ENCODE measurements at regions not wholly inside any gene's neighbourhood (a gene's known extent, or its start where the extent isn't known, plus 50 kb on each side); places are given as distances from the start of the nearest gene placed in this dataset.

DNA sequence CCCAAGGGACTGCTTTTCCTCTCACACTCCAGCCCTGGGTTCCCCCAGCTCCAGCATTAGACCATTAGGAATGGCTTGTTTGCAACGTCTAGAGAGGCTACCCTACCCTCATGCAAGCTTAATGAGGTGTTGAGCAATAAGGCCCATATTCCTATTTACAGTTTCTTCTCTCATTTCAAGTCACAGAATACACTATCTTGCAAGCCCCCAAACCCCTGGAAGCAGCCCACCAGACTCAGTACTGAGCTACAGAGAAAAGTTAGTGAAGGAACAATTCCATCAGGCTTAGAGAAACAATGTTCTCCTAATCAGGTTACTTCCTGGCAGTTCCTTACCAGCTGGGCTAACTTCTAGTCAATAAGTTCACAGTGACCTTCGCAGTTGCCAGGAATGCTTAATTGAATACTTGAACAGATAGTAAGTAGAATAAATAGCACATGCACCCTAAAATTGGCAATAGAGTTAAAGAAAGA is 606.5 kb upstream of the NOX3 start:
- no peaks in the 10 kb centered on the region for H3F3A ChIP-seq (ENCODE audit: insufficient read depth, low read length)
- no peaks in the 10 kb centered on the region for H4K20me1 ChIP-seq (ENCODE audit: insufficient read depth, low read length)
- no peaks in the 10 kb centered on the region for H3K9me2 ChIP-seq (replicated peaks; ENCODE audit: insufficient read depth, low read length)
- no peak overlapping the region for H3K4me3 ChIP-seq (ENCODE audit: low read length)
- H2AFZ ChIP-seq (ENCODE audit: low read length) = no peak overlapping the region
- no peaks in the 10 kb centered on the region for H3K27me3 ChIP-seq (replicated peaks; ENCODE audit: insufficient read depth, low read length)
- no peak overlapping the region for H3K9ac ChIP-seq (ENCODE audit: low read length)
- no peaks in the 10 kb centered on the region for H3K9me3 ChIP-seq (replicated peaks; ENCODE audit: insufficient read depth, low read length)
- H3K36me3 ChIP-seq (replicated peaks; ENCODE audit: insufficient read depth, low read length) = no peaks in the 10 kb centered on the region
- DNase-seq = no peak
- H3K27ac ChIP-seq (ENCODE audit: low read length) = no peak overlapping the region
- no peaks in the 10 kb centered on the region for H3K4me1 ChIP-seq (ENCODE audit: low read length)
- TF ChIP-seq EZH2phosphoT487 (IDR thresholded peaks at IDR 0.05; ENCODE audit: low read length) = no peak
- TF ChIP-seq EZH2 (optimal IDR thresholded peaks at IDR 0.05; ENCODE audit: low read depth, low read length) = no peak
- TF ChIP-seq, protein P1, sequence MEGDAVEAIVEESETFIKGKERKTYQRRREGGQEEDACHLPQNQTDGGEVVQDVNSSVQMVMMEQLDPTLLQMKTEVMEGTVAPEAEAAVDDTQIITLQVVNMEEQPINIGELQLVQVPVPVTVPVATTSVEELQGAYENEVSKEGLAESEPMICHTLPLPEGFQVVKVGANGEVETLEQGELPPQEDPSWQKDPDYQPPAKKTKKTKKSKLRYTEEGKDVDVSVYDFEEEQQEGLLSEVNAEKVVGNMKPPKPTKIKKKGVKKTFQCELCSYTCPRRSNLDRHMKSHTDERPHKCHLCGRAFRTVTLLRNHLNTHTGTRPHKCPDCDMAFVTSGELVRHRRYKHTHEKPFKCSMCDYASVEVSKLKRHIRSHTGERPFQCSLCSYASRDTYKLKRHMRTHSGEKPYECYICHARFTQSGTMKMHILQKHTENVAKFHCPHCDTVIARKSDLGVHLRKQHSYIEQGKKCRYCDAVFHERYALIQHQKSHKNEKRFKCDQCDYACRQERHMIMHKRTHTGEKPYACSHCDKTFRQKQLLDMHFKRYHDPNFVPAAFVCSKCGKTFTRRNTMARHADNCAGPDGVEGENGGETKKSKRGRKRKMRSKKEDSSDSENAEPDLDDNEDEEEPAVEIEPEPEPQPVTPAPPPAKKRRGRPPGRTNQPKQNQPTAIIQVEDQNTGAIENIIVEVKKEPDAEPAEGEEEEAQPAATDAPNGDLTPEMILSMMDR (IDR thresholded peaks at IDR 0.05; ENCODE audit: low read length) = no peak
- H3K4me2 ChIP-seq (ENCODE audit: low read depth, low read length) = no peak overlapping the region
- no peaks in the 10 kb centered on the region for H3K79me2 ChIP-seq (ENCODE audit: low read length)

DNA sequence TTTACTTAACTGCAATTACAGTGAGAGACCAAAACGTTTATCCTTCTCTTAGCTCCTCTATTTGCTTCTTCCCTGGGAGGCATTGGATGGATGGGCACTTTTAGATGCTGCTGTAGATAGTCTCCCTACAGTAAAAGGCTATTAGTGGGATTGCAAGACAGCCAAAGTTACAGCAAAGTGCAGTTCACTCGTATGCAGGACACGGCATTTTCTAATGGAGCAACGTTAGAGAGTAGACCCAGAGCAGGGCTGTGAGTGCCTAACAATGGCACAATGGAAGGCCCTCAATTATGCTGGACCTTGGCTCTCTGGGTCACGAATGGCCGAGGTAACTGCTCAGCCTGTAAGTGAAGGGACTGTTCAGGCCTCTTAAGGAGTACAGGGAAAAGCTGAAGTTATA is 605.8 kb upstream of the NOX3 start:
- no peak overlapping the region for H2AFZ ChIP-seq (ENCODE audit: low read length)
- H3K4me1 ChIP-seq (ENCODE audit: low read length) = no peaks in the 10 kb centered on the region
- H3K9ac ChIP-seq (ENCODE audit: low read length) = no peak overlapping the region
- no peaks in the 10 kb centered on the region for H3K36me3 ChIP-seq (replicated peaks; ENCODE audit: insufficient read depth, low read length)
- no peaks in the 10 kb centered on the region for H3K79me2 ChIP-seq (ENCODE audit: low read length)
- H4K20me1 ChIP-seq (ENCODE audit: insufficient read depth, low read length) = no peaks in the 10 kb centered on the region
- H3K4me2 ChIP-seq (ENCODE audit: low read depth, low read length) = no peak overlapping the region
- no peak for DNase-seq
- H3K4me3 ChIP-seq (ENCODE audit: low read length) = no peak overlapping the region
- H3K27ac ChIP-seq (ENCODE audit: low read length) = no peak overlapping the region
- H3K9me3 ChIP-seq (replicated peaks; ENCODE audit: insufficient read depth, low read length) = no peaks in the 10 kb centered on the region
- H3F3A ChIP-seq (ENCODE audit: insufficient read depth, low read length) = no peaks in the 10 kb centered on the region
- H3K27me3 ChIP-seq (replicated peaks; ENCODE audit: insufficient read depth, low read length) = no peaks in the 10 kb centered on the region
- H3K9me2 ChIP-seq (replicated peaks; ENCODE audit: insufficient read depth, low read length) = no peaks in the 10 kb centered on the region
- TF ChIP-seq EZH2 (optimal IDR thresholded peaks at IDR 0.05; ENCODE audit: low read depth, low read length) (no peak), EZH2phosphoT487 (IDR thresholded peaks at IDR 0.05; ENCODE audit: low read length) (no peak)
- TF ChIP-seq, protein P1 (IDR thresholded peaks at IDR 0.05; ENCODE audit: low read length) = no peak

DNA sequence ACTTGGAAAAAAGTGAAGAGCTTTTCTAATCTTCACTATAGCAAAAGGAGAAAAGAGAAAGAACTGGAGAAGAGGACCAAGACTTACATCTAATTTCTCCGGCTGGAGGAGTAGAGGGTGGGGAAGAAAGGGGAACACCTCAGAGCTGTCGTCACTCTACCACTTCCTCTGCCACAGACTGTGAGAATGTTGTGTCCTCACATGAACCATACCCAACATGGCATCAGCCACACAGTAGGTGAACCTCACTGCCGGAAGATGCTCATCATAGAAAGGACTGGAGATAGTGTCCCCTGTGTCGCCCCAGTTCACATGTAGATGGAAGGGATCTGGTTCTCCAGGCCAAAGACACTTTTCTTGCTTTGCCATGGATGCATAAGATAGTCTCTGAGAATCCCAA is 604.4 kb upstream of the NOX3 start:
- DNase-seq = no peak
- H3K27me3 ChIP-seq (replicated peaks; ENCODE audit: insufficient read depth, low read length) = no peaks in the 10 kb centered on the region
- no peaks in the 10 kb centered on the region for H3K79me2 ChIP-seq (ENCODE audit: low read length)
- TF ChIP-seq EZH2 (optimal IDR thresholded peaks at IDR 0.05; ENCODE audit: low read depth, low read length) (no peak), EZH2phosphoT487 (IDR thresholded peaks at IDR 0.05; ENCODE audit: low read length) (no peak)
- TF ChIP-seq, protein P1 (IDR thresholded peaks at IDR 0.05; ENCODE audit: low read length) = no peak
- H4K20me1 ChIP-seq (ENCODE audit: insufficient read depth, low read length) = no peaks in the 10 kb centered on the region
- no peaks in the 10 kb centered on the region for H3K36me3 ChIP-seq (replicated peaks; ENCODE audit: insufficient read depth, low read length)
- H3K27ac ChIP-seq (ENCODE audit: low read length) = no peak overlapping the region
- H3K9ac ChIP-seq (ENCODE audit: low read length) = no peak overlapping the region
- H3K9me2 ChIP-seq (replicated peaks; ENCODE audit: insufficient read depth, low read length) = no peaks in the 10 kb centered on the region
- H3K4me2 ChIP-seq (ENCODE audit: low read depth, low read length) = no peak overlapping the region
- H3K4me1 ChIP-seq (ENCODE audit: low read length) = no peaks in the 10 kb centered on the region
- H3K4me3 ChIP-seq (ENCODE audit: low read length) = no peak overlapping the region
- no peaks in the 10 kb centered on the region for H3K9me3 ChIP-seq (replicated peaks; ENCODE audit: insufficient read depth, low read length)
- H3F3A ChIP-seq (ENCODE audit: insufficient read depth, low read length) = no peaks in the 10 kb centered on the region
- H2AFZ ChIP-seq (ENCODE audit: low read length) = no peak overlapping the region
